NT2/D1 (cell line): ENCODE measurements at regions not wholly inside any gene's neighbourhood (a gene's known extent, or its start where the extent isn't known, plus 50 kb on each side); places are given as distances from the start of the nearest gene placed in this dataset.

Experiments used
- YY1 ChIP-seq: IDR thresholded peaks from 2 replicates; pipeline ENCODE4 v1.6.1; 2011; ENCODE audit not compliant: insufficient read length, insufficient read depth
- ZNF274 ChIP-seq: IDR thresholded peaks from 2 replicates; pipeline ENCODE4 v1.6.1; 2011; ENCODE audit warnings: mild to moderate bottlenecking, low read depth, low read length

DNA sequence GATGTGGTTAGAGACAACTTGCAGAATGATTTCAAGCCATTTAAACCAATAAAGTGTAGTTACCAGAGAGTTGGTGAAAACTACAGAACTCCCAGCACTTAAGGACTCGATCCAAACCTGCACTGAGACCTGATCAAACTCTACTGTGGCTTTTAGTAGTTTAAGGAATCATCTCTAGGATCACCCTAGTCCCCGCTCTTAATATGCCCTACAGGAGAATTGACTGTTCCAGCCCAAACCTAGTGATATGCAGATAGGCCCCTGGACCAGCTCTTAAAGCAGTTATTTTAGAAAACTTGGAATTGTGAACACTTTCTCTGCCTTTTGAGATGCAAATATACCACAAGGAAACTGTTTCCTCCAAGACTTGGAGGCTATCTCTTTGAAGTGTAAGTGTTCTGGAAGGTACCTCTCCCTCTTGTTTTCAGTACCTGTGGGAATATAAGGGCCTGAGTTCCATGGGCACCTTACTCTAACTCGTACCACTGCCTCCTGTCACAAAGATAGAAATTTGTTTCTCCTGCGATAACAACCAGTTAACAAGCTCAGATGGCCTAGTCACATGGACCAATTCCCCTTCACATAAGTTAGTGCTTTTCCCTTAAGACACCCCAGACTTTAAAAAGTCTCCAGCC is 1367.2 kb upstream of the SLC39A10 start:
- TF ChIP-seq ZNF274: no peak
- no peak for TF ChIP-seq YY1
